ENCODE measurements at regions not wholly inside any gene's neighbourhood (a gene's known extent, or its start where the extent isn't known, plus 50 kb on each side); places are given as distances from the start of the nearest gene placed in this dataset.
"Not testable (repeated sequence)": the region's sequence is repeated elsewhere in the genome, so short reads cannot be mapped to it uniquely, and the experiment has no call there.

DNA sequence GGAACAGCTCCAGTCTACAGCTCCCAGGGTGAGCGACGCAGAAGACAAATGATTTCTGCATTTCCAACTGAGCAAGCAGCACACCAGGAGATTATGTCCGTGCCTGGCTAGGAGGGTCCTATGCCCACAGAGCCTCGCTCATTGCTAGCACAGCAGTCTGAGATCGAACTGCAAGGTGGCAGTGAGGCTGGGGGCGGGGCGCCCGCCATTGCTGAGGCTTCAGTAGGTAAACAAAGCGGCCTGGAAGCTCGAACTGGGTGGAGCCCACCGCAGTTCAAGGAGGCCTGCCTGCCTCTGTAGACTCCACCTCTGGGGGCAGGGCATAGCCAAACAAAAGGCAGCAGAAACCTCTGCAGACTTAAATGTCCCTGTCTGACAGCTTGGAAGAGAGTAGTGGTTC lies 198.0 kb upstream of the DIAPH2 start:
- ATAC-seq; DNase-seq (ENCODE audit: low spot score): not testable (repeated sequence)

DNA sequence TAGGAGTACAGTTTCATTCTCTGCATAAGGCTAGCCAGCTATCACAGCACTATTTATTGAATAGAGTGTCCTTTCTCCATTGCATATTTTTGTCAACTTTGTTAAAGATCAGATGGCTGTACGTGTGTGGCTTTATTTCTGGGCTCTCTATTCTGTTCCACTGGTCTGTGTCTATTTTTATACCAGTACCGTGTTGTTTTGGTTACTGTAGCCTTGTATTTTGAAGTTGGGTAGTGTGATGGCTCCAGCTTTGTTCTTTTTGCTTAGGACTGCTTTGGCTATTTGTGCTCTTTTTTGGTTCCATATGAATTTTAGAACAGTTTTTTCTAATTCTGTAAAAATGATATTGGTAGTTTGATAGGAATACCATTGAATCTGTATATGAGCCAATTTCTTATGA lies 182.1 kb upstream of the DIAPH2 start:
- DNase-seq (ENCODE audit: low spot score) (no peak), ATAC-seq (no peak)

DNA sequence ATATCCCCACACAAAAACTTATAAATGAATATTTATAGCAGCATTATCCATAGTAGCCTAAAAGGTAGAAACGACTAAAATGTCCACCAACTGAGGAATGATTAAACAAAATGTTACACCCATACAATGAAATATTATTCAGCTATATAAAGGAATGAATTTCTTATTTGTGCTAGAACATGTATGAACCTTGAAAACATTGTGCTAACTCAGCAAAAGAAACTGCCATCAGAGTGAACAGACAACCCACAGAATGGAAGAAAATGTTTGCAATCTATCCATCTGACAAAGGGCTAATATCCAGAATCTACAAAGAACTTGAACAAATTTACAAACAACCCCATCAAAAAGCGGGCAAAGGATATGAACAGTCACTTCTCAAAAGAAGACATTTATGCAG lies 155.3 kb upstream of the DIAPH2 start:
- ATAC-seq; DNase-seq (ENCODE audit: low spot score): not testable (repeated sequence)

DNA sequence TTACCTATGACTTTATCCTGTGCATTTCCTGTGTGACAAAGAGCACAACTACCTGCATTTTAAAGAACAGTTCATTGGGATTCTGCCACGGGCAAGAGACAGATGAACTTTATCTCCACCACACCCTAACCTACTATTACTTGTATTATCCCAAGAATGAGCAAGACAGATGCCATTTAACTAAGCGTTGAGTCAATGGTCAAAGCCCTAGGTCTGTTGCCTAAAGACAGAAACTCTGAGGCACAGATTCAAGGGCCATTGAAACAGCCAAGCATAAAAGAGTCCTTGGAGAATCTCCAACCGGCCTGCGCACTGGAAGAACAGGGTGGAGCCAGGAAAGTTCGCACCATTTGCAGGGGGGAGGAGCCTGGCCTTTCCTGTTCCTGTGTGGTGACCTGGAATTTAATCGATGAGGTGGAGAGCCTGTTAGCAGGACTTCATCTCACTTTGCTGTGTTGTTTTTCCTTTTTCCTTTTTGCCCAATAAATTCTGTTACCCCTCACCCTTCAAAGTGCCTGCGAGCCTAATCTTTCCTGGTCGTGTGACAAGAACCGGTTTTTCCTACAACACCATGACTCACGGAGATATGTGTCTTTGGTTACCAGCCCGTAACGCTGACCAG lies 146.4 kb upstream of the DIAPH2 start:
- DNase-seq (ENCODE audit: low spot score) (no peak), ATAC-seq (no peak)

DNA sequence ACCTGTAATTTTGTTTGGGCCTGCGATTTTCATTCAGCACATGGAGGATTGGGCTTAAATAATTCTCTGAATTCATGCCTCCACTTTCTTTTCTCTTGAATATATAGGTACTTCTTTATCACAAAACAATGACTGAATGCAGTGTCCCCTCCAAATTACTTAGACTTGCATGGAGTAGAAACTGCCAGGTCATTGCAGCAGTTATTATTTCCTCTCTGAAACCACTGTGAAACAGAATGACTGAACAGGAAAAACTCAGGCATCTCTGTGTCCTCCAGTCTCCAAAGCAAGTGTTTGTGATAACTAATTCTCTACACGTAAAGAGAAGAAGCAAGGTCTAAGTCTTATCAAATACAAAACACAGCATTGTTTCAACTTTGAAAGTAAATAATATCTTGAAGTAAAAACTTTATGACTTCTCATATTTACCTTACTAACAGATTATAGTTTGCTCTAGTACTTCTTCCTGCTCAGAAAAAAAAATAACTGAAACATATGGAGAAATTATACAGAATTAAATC lies 144.5 kb upstream of the DIAPH2 start:
- DNase-seq (ENCODE audit: low spot score): no peak

DNA sequence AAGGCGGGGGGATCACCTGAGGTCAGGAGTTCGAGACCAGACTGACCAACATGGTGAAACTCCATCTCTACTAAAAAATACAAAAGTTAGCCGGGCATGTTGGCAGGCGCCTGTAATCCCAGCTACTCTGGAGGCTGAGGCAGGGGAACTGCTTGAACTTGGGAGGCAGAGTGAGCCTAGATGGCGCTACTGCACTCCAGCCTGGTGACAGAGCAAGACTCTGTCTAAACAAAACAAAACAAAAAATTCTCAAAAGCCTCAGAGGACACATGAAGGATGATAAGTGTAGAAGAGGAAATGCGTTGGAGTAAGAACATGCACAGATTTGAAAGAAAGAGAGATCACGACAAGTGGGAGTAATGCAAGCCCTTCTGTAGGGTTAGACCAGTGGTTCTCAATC lies 138.4 kb upstream of the DIAPH2 start:
- not testable (repeated sequence) for DNase-seq (ENCODE audit: low spot score)
- peak; percentile 26 for ATAC-seq

More for the DNA sequence above, 144.5 kb upstream of the DIAPH2 start:
- no peak for ATAC-seq

DNA sequence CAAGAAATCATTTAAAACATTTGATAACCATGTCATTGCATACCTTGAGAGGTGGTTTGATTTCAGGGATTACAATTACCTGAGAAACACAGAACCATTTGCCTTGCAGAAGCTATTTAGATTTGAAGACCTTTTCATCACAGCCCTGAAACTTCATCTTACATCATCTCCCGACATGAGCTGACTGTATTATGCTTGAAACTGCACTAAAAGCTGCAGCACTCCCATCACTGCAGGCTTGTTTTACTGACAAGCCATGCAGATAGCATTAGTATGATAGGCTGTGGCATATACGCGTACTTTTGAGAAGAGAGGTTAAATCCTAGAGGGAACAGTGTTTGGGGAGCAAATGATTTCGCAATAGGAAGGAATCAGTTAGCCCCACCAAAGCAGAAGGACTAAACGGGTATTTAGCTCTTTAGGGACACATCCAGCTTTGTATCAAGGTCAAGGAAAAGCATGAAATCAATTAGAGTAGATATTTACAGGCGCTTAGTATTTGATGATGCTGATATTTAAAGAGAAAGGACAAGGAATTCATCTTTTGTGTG lies 133.2 kb upstream of the DIAPH2 start:
- DNase-seq (ENCODE audit: low spot score): no peak
- ATAC-seq: no peak

DNA sequence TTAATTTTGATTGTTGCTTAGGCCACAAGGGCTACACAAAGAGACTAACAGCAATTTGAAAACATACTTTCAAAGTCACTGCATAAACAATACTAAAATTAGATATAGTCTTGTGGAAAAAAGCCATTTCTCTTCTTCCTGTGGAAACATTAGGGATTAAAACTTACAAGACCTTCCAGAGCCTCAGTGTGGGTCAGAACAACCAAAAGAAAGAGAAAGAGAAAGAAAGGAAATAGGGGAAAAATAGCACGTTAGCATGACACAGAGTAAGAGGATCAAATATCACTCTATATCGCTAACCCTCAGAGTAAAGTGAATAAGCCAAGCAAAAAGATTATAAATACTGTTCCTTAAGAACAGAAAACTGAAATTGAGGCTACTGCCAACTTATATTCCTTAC lies 127.8 kb upstream of the DIAPH2 start:
- no peak for DNase-seq (ENCODE audit: low spot score)
- ATAC-seq: no peak

DNA sequence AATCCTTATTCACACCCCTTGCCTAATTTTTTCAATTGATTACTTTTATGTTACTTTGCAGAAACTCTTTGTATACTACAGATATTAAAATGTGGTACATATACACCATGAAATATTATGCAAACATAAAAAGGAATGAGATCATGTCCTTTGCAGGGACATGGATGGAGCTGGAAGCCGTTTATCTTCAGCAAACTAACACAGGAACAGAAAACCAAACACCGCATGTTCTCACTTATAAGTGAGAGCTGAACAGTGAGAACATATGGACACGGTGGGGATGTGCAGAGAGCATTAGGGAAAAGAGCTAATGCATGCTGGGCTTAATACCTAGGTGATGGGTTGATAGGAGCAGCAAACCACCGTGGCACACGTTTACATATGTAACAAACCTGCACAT lies 123.5 kb upstream of the DIAPH2 start:
- not testable (repeated sequence) for ATAC-seq; DNase-seq (ENCODE audit: low spot score)

DNA sequence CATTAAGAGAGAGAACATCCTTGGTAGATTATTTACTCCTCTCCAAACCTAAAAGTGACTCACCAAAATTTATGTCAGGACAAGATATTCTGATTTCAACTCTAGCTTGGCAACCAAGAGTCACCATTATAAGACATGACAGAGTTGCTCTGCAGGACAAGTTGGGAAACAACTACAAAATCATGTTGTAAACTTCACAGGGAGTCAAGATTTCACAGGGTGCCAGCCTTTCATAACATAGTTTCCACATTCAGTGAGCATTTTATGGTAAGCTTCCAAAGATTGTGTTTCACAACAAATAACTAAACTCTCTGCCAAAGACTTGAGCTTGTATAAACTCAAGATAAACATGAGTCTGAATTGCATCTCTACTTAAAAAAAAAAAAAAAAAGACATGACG lies 121.0 kb upstream of the DIAPH2 start:
- ATAC-seq (peak; percentile 74), DNase-seq (ENCODE audit: low spot score) (no peak)

DNA sequence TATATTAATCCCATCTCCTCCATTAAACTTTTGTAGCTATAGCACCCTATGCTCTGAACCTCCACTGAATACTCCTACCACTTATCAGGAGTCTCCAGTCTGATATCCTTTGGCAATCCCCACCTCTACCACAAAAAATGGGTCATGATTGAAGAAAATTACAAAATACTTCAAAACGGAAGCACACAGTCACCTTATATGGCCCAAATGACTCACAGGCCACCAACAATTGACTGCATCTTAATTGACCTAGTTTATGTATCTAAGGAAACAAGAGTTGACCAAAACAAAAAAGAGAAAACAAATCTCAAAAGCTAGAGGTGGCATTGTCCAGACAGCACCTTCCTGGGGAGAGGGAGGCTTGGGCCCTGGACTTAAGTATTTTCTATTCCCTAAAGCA lies 120.0 kb upstream of the DIAPH2 start:
- DNase-seq (ENCODE audit: low spot score) (no peak), ATAC-seq (no peak)

DNA sequence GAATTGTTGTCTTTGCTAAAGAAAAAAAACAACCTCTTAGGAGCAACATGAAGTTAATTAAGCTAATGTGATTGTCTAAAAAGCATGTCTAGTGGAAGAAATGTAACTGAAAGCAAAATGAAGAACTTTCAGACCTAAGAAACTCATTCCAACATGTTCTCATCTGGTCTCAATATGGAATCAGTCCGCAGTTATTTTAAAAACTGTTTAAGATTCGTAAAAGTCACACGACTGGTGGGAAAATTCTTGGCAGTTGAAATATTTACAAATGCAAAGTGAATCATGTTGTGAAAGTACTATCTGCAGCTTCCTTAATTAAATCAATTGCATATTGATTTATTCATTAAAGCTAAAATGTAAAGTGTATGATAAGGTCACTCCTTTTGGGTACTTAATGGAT lies 117.8 kb upstream of the DIAPH2 start:
- ATAC-seq (no peak), DNase-seq (ENCODE audit: low spot score) (no peak)

DNA sequence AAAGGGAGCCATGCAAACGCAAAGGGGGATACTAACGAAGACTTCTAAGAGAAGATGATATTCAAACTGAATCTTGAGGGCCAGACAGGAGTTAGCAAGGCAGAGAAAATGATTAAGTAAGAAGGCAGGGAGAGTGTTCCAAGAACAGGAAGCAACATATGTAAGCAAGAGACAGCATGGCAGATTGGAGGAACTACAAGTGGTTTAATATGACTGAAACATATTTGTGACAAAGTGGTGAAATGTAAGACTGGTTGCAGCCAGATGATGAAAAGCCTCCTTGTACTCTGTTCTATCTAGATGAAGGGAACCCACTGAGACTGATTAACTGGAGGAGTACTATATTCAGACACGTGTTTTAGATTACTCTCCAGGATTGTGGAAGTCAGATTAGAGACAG lies 116.6 kb upstream of the DIAPH2 start:
- no peak for ATAC-seq
- DNase-seq (ENCODE audit: low spot score): no peak

DNA sequence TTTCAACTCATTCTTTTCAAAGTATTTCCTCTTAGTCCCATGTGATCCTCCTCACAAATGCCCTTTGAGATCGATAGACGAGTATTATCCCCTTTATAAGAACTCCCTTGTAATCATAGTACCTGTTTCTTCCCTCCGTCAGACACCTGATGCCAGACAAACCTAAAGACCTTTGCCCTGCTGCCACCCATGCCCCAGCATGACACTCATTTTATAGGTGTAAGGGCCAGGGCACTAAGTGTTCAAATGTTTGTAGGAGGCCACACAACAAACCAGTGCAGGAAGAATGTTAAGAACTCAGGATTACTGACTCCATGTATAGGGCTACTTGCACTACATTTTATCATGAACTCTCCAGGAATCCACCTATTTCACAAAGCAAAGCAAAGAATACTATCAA lies 115.6 kb upstream of the DIAPH2 start:
- ATAC-seq (peak; percentile 66), DNase-seq (ENCODE audit: low spot score) (no peak)

DNA sequence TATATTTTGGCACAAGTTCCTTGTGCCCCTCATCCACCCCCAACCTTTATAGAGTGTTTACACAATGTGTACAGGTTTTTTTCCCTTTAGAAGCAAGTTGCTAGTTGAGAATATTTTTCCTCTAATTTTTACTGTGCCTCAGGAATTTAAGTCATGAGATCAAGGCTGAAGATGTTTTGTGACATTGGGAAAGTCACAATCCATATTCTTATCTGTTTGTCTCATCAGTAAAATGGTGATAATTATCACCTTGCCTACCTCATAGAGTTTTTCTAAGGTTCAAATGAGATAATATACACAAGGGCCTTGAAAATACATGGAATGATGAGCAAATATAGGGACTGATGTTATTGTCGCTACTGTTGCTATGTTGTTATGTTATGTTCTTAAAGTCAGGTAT lies 109.6 kb upstream of the DIAPH2 start:
- no peak for ATAC-seq
- no peak for DNase-seq (ENCODE audit: low spot score)

DNA sequence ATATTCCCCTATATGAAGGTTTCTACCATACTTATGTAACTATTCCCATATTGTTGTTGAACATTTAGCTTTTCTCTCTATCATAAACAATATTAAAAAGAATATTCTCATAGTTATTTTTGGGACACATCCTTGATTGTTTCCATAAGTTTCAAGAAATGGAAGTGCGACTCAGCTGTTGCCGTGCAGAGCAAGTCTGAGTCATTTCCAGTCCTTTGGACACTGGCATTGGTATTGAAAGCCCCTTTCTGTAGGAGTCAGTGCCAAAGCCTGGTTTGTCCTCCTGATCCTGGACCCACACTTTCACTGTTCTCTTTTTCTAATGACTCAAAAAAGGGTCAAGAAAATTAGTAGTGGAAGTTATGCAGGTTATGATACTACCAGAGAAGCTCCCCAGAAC lies 108.3 kb upstream of the DIAPH2 start:
- DNase-seq (ENCODE audit: low spot score) (no peak), ATAC-seq (no peak)

DNA sequence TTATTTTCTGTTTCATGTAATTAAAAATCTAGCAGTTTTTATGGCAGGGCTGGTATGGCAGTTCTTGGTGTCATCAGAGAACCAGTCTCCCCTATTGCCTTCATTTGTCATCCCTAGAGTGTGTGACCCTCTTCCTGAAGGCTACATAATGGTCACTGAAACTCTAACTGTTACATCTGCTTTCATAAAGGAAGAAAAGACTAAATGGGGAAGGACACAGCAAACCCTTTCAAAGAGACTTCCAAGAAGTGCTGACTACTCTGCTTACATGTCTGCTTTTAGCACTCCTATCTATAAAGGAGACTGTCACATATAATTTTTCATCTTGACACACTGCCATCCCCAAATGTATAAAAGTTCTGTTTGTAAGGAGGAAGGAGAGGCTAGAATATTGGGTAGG lies 105.9 kb upstream of the DIAPH2 start:
- ATAC-seq (no peak), DNase-seq (ENCODE audit: low spot score) (no peak)

DNA sequence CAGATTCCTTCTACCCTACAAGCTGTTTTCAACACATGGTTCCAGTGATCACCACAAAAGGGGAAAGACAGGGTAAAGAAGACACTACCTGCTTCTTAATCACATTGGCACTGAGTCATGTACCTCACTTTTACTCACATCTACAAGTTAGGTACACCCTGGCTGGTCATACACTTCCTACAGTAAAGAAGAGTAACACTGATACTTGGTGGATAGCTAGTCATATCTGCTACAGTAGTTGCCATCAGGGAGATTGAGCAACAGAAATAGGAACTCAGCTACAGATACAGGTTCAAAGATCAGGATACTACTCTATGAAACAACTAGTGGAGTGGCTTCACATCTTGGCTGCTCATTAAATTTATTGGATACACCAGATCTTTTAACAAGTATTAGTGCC lies 105.4 kb upstream of the DIAPH2 start:
- DNase-seq (ENCODE audit: low spot score) (no peak), ATAC-seq (peak; percentile 53)

DNA sequence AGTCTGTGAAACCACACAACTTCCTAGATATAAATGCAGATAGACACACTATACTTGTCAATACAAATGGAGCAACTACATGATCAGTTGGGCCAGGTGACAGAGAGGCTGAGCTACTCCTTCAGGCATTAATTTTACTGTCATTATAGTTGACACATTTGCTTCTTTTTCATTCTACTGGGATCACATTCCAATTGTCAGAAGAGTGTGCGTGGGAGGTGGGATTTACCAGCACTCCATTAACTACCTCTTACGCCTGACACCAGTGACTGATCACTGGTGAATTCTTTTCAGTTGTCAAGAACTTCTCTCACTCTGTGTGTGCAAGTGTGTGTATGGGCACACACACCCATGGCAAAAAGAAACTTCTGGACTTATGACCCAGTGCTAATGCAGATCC lies 94.2 kb upstream of the DIAPH2 start:
- ATAC-seq (no peak), DNase-seq (ENCODE audit: low spot score) (no peak)

DNA sequence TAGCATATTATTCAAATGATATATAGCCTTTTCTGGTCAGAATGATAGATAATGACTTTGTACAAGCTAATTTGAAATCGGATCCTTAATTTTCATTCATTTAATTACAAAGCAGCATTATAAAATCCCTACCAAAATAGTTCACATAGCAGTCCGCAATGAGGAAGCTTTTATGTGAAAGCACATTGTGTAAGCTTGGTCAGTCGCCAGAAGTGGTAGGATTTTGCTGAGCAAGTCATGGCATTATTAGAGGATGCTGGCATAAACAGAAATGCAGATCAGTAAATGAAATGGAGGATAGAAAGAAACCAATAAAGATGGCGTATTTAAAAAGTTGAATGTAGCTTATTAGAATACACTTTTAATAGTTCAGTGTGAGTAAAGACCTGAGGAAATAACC lies 93.2 kb upstream of the DIAPH2 start:
- DNase-seq (ENCODE audit: low spot score) (no peak), ATAC-seq (no peak)

DNA sequence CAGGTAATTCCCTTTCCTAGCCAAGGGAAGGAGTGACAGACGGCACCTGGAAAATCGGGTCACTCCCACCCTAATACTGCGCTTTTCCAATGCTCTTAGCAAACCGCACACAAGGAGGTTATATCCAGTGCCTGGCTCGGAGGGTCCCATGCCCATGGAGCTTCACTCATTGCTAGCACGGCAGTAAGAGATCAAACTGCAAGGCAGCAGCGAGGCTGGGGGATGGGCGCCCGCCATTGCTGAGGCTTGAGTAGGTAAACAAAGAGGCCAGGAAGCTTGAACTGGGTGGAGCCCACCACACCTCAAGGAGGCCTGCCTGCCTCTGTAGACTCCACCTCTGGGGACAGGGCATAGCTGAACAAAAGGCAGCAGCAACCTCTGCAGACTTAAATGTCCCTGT lies 86.8 kb upstream of the DIAPH2 start:
- not testable (repeated sequence) for ATAC-seq; DNase-seq (ENCODE audit: low spot score)

DNA sequence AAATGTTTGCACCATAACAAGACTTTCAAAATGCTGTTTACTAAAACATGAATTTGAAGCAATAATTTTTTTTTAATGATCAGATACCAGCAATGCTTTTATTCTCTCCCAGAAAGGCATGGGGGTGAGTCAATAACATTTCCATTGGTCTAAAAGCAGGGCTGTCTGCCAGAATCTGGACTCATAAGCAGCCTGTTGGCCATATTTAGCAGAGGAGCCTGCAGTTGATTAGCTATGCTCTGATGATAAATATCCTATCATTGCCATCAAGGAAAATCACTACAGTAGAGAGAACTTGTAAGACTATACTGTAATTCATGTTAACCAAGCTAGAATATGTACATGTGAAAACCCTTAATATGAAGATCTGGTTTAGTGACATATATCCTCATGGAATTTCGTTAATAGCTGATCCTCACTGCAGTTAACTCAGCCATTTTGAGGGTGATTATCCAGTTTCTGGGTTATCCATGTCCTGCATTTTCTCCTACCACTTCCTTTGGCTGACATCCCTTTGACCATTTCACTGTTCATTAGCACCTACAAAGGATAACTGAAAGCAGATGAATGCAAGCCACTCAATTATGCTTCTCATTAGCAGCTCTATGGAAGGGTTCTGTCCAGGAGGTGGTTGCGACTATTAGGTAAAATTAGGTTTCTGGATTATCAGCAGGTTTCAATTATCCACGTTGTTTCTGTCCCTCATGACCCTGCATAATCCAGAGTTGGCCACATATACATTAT lies 72.9 kb upstream of the DIAPH2 start:
- ATAC-seq: no peak
- no peak for DNase-seq (ENCODE audit: low spot score)
